Endodermal cell (in vitro differentiated cells): ENCODE measurements at regions not wholly inside any gene's neighbourhood (a gene's known extent, or its start where the extent isn't known, plus 50 kb on each side); places are given as distances from the start of the nearest gene placed in this dataset.

Source experiments
- DNase-seq: peaks from one replicate; pipeline ENCODE4 v3.0.0-alpha.2; 2017
- H3K27ac ChIP-seq: 2 replicates; pipeline ENCODE4 v1.5.1; 2013; ENCODE audit warnings: mild to moderate bottlenecking, low read depth, low read length, moderate library complexity
- H3K27me3 ChIP-seq: 2 replicates; pipeline ENCODE4 v1.6.1; 2013; ENCODE audit warnings: mild to moderate bottlenecking, low read length, moderate library complexity; ENCODE audit not compliant: insufficient read depth, control insufficient read depth, poor library complexity, severe bottlenecking
- H3K36me3 ChIP-seq: 2 replicates; pipeline ENCODE4 v1.7.0; 2013; ENCODE audit warnings: mild to moderate bottlenecking, low read length, moderate library complexity; ENCODE audit not compliant: control insufficient read depth, insufficient read depth
- H3K4me1 ChIP-seq: one replicate; pipeline ENCODE4 v1.7.0; 2013; ENCODE audit warnings: low read length; ENCODE audit not compliant: control insufficient read depth, insufficient read depth
- H3K4me3 ChIP-seq: 2 replicates; pipeline ENCODE4 v1.5.1; 2013; ENCODE audit warnings: mild to moderate bottlenecking, low read length, moderate library complexity
- H3K9ac ChIP-seq: 2 replicates; pipeline ENCODE4 v1.6.1; 2013; ENCODE audit warnings: mild to moderate bottlenecking, low read length, moderate library complexity; ENCODE audit not compliant: poor library complexity, severe bottlenecking; ENCODE audit errors: extremely low read depth
- H3K9me3 ChIP-seq: 2 replicates; pipeline ENCODE4 v1.6.1; 2013; ENCODE audit warnings: mild to moderate bottlenecking, low read length, moderate library complexity; ENCODE audit not compliant: control insufficient read depth
- H3K27ac Mint-ChIP-seq: 2 replicates; pipeline ENCODE4 v1.8.0; 2020; ENCODE audit warnings: mixed read lengths
- H3K27me3 Mint-ChIP-seq: 2 replicates; pipeline ENCODE4 v1.8.0; 2021; ENCODE audit warnings: mild to moderate bottlenecking, mixed read lengths; ENCODE audit not compliant: insufficient read depth
- H3K36me3 Mint-ChIP-seq: 2 replicates; pipeline ENCODE4 v1.8.0; 2020; ENCODE audit warnings: low read depth, mixed read lengths
- H3K4me1 Mint-ChIP-seq: 2 replicates; pipeline ENCODE4 v1.8.0; 2020; ENCODE audit warnings: mixed read lengths
- H3K4me3 Mint-ChIP-seq: 2 replicates; pipeline ENCODE4 v1.8.0; 2020; ENCODE audit warnings: mild to moderate bottlenecking, moderate library complexity, mixed read lengths
- H3K9me3 Mint-ChIP-seq: 2 replicates; pipeline ENCODE4 v1.8.0; 2020; ENCODE audit warnings: mild to moderate bottlenecking, mixed read lengths
- CTCF ChIP-seq: fragments of 200-600 bp; sonication (generic); conservative IDR thresholded peaks from 2 replicates; pipeline ENCODE4 v1.5.0; 2021; ENCODE audit warnings: antibody characterized with exemption, mild to moderate bottlenecking
- WGBS, 2 experiments: methylation state at CpG; one replicate each; pipeline versions ENCODE4 v1.1.5 to v1.1.7; 2013; ENCODE audit warnings: missing lambda C conversion rate in 2 of 2, mixed read lengths in 1 of 2; ENCODE audit not compliant: insufficient coverage in 1 of 2, insufficient read length in 1 of 2; 5-methylcytosine and 5-hydroxymethylcytosine counted together

- H3K27me3 Mint-ChIP-seq = no peaks in the 10 kb centered on the region
- WGBS, 2 experiments = 91 to 100% methylated on average over 2 of the region's 2 CpGs
These were observed 324.8 kb upstream of the FAR2 start for GRCh38 chr12:28824193-28824846.

GRCh38 chr12:28824849-28825248 lies 324.2 kb upstream of the FAR2 start:
- H3K9me3 Mint-ChIP-seq = peaks cover 2% of the 10 kb centered on the region
- no peak overlapping the region for H3K4me3 Mint-ChIP-seq

More at GRCh38 chr12:28824193-28824846, 324.8 kb upstream of the FAR2 start:
- H3K27me3 ChIP-seq = no peaks in the 10 kb centered on the region
- no peak for DNase-seq
- no peak overlapping the region for H3K4me3 Mint-ChIP-seq
- H3K36me3 Mint-ChIP-seq = no peaks in the 10 kb centered on the region
- no peaks in the 10 kb centered on the region for H3K9me3 ChIP-seq
- H3K9me3 Mint-ChIP-seq = peaks cover 2% of the 10 kb centered on the region
- no peak overlapping the region for H3K27ac Mint-ChIP-seq
- TF ChIP-seq CTCF = no peak
- H3K4me3 ChIP-seq = no peak overlapping the region
- H3K4me1 Mint-ChIP-seq = peaks cover 14% of the 10 kb centered on the region
- H3K36me3 ChIP-seq = no peaks in the 10 kb centered on the region
- H3K4me1 ChIP-seq = no peaks in the 10 kb centered on the region
- no peak overlapping the region for H3K27ac ChIP-seq
- H3K9ac ChIP-seq = no peak overlapping the region

GRCh38 chr12:28826766-28827165 lies 322.3 kb upstream of the FAR2 start:
- Histone ChIP-seq H3K27ac (no peak overlapping the region), H3K4me3 (no peak overlapping the region), H3K36me3 (no peaks in the 10 kb centered on the region), H3K9me3 (no peaks in the 10 kb centered on the region), H3K9ac (no peak overlapping the region), H3K27me3 (no peaks in the 10 kb centered on the region), H3K4me1 (no peaks in the 10 kb centered on the region)
- peaks cover 14% of the 10 kb centered on the region for H3K4me1 Mint-ChIP-seq
- H3K4me3 Mint-ChIP-seq = no peak overlapping the region
- TF ChIP-seq CTCF = no peak
- H3K27ac Mint-ChIP-seq = no peak overlapping the region
- no peaks in the 10 kb centered on the region for H3K36me3 Mint-ChIP-seq
- H3K9me3 Mint-ChIP-seq = peaks cover 10% of the 10 kb centered on the region
- H3K27me3 Mint-ChIP-seq = no peaks in the 10 kb centered on the region
- DNase-seq = no peak

More at GRCh38 chr12:28824849-28825248, 324.2 kb upstream of the FAR2 start:
- no peak overlapping the region for H3K27ac ChIP-seq
- Mint-ChIP-seq H3K4me1 (peaks cover 14% of the 10 kb centered on the region), H3K36me3 (no peaks in the 10 kb centered on the region), H3K27ac (no peak overlapping the region), H3K27me3 (no peaks in the 10 kb centered on the region)
- no peaks in the 10 kb centered on the region for H3K36me3 ChIP-seq
- DNase-seq = no peak
- H3K9me3 ChIP-seq = no peaks in the 10 kb centered on the region
- TF ChIP-seq CTCF = no peak
- H3K4me3 ChIP-seq = no peak overlapping the region
- H3K4me1 ChIP-seq = no peaks in the 10 kb centered on the region
- H3K27me3 ChIP-seq = no peaks in the 10 kb centered on the region
- no peak overlapping the region for H3K9ac ChIP-seq
